Erythroblast (primary cell): ENCODE measurements at regions not wholly inside any gene's neighbourhood (a gene's known extent, or its start where the extent isn't known, plus 50 kb on each side); places are given as distances from the start of the nearest gene placed in this dataset.

Experiments used
- GATA1 ChIP-seq: IDR thresholded peaks from 2 replicates; pipeline ENCODE4 v1.6.1; 2011; ENCODE audit warnings: low read depth, mild to moderate bottlenecking, control low read depth, low read length, moderate library complexity
- POLR2A ChIP-seq: IDR thresholded peaks from 2 replicates; pipeline ENCODE4 v1.6.1; 2011; ENCODE audit warnings: mild to moderate bottlenecking, low read length

GRCh38 chr18:41464278-41464677 is 490.8 kb upstream of the PIK3C3 start:
- TF ChIP-seq POLR2A (no peak), GATA1 (no peak)
